GM21576 (cell line): ENCODE measurements at regions not wholly inside any gene's neighbourhood (a gene's known extent, or its start where the extent isn't known, plus 50 kb on each side); places are given as distances from the start of the nearest gene placed in this dataset.

Experiments used
- ATAC-seq: cut with Tn5 transposase; IDR thresholded peaks from one replicate; pipeline ENCODE4 v1.9.1; 2021; ENCODE audit warnings: mild to moderate bottlenecking, moderate library complexity; ENCODE audit not compliant: unreplicated experiment

DNA sequence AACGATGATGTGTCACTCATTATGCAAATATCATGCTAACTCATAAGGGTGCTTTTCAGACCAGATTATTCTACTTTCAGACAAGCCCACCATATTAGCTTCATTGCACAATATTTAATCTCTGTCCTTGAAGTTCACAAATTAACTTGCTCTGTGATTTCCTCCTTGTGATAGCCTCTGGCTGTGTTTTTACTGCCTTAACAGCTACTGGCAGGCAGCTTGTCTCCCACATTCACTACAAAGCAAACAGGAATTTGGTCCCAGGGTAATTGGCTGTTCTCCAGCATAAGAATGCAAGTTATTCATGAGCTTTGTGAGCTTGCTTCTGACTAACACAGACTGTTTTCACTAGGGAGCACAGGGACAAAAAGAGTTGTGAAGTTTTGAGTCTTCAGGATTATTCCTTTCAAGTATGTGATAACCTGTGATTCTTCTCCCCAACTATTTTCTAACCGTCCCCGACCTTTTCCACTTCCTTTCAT, 87.9 kb upstream of the HMCN1 start:
- ATAC-seq = no peak

DNA sequence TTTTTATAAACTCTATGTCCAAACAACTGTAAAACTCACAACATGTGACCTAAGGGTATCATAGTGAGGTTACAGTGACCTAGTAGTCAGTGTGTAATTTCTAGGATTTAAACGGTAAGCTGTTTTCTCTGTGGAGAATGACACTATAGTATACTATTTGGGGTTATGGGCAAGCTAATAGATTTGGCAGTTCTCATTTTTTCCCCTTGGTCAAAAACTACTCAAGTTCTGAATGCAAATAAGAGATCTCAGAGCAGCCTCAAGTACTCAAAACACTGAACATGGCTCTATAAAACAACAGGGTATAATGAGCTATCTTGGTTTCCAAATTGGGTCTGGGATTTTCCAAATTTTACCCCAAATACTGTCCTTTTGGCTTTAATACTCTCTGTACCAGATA, 88.5 kb upstream of the HMCN1 start:
- ATAC-seq = no peak

DNA sequence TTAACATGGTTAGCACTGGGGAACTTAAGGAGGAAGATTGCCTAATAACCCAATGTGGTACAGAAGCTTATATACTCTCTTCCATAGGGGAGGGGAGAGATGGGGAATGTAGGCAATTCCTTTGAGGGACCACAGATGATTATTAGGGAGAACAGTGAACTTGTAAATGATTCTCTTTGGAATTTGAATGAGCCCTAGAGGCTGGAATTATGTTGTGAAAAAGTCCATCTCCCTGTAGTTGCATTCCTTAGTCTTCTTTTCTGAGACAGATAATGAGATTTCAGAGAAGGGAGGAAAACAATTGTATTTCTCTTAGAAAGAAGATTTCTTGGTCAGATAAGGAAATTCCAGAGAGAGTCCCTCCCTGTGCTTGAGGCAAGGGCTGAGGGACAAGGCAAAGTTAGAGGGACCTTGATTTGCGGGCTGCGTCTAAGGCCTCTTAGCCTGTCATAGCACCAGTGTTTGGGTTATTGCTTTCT, 89.0 kb upstream of the HMCN1 start:
- ATAC-seq = no peak

DNA sequence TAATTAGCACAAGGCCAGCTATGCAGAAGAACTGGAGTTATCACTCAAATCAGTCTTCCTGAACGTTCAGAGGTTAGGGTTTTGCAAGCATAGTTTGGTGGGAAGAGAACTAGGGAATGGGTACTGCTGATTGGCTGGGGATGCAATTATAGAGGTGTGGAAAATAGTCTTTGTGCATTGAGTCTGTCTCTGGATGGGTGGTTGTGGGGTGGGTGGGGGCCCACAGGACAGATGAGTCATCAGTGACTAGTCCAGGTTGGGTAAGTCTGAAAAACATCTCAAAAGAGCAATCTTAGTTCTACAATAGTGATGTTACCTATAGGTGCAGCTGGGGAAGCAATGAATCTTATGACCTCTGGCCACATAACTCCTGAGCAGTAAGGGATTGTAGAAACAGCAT, 89.7 kb upstream of the HMCN1 start:
- ATAC-seq = no peak

DNA sequence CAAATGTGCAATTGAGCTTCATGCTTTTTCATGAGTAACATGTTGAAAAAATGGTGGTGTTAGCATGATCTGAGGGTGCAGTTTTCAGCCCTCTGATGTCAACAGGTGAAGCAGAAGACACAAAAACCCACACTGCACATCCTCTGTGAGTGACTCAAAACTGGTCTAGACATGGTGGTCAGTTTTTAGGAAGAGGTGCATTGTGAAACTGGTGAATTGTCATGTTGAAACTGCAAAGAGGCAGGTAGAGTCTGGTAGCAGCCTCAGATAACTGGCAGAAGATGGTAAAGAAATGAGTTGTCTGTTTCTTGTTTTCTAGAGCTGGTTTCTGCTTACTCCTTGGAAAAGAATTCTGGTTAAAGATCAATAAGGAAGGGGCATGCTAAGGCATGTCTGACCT, 97.3 kb upstream of the HMCN1 start:
- ATAC-seq = peak; percentile 100

GRCh38 chr1:185634704-185635103, 99.5 kb upstream of the HMCN1 start:
- ATAC-seq = no peak

- no peak for ATAC-seq
Measured at GRCh38 chr1:185632659-185633423, 101.3 kb upstream of the HMCN1 start.

DNA sequence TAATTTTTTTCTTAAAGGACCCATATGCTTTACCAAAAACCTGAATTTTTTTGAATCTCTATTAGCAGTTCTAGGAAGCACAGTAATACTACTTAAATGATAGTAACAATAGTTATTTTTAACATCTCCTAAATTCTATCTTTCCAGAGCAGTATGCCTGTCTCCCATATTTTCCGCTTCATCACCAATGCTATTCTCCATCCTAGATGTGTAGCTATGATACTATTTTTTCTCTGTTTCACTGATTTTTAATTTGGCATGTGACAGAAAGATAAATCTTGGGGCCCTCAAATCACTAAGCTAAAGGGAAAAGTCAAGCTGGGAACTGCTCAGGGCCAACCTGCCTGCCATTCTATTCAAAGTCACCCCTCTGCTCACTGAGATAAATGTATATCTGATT, 102.3 kb upstream of the HMCN1 start:
- ATAC-seq = no peak

GRCh38 chr1:185627761-185628501, 106.3 kb upstream of the HMCN1 start:
- ATAC-seq = no peak

- ATAC-seq = no peak
Measured at GRCh38 chr1:185627171-185627570, 107.0 kb upstream of the HMCN1 start.

GRCh38 chr1:185626344-185626743, 107.8 kb upstream of the HMCN1 start:
- no peak for ATAC-seq

GRCh38 chr1:185610954-185611353, 123.2 kb upstream of the HMCN1 start:
- ATAC-seq = no peak

- ATAC-seq = no peak
Measured at GRCh38 chr1:185608177-185608576, 126.0 kb upstream of the HMCN1 start.

DNA sequence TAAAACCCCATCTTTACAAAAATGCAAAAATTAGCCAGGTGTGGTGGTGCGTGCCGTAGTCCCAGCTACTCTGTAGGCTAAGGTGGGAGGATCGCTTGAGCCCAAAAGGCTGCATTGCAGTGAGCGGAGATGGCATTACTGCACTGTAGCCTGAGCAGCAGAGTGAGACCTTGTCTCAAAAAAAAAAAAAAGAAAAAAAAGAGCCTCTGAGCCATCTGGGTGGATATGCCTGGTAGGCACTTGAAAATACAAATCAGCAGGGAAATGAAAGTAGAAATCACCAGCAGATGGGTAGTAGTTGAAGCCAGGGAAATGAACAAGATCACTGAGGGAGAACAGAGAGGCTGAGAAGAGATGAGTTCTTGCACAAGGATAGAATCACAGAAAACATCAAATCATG, 131.0 kb upstream of the HMCN1 start:
- ATAC-seq = peak; percentile 62

GRCh38 chr1:185601189-185601588, 133.0 kb upstream of the HMCN1 start:
- ATAC-seq = no peak

GRCh38 chr1:185600641-185601040, 133.6 kb upstream of the HMCN1 start:
- no peak for ATAC-seq

DNA sequence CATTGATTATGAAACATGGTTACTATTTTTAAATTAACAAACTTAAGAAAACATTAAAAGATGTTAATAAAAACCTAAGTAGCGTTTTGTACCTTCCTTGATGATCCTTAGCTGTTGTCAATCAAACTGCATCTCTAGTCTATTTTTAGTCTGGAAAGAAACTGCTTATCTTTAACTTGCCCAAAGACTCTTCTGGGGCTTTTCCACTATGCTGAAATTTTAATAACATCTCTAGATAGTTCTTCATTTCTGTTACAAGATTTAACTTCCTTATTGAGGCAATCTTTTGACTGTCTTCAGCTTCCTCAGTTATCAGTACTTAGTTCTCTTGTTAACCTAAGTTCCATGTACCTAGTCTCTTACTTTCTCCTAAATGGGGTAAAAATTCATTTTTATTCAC, 135.9 kb upstream of the HMCN1 start:
- no peak for ATAC-seq

DNA sequence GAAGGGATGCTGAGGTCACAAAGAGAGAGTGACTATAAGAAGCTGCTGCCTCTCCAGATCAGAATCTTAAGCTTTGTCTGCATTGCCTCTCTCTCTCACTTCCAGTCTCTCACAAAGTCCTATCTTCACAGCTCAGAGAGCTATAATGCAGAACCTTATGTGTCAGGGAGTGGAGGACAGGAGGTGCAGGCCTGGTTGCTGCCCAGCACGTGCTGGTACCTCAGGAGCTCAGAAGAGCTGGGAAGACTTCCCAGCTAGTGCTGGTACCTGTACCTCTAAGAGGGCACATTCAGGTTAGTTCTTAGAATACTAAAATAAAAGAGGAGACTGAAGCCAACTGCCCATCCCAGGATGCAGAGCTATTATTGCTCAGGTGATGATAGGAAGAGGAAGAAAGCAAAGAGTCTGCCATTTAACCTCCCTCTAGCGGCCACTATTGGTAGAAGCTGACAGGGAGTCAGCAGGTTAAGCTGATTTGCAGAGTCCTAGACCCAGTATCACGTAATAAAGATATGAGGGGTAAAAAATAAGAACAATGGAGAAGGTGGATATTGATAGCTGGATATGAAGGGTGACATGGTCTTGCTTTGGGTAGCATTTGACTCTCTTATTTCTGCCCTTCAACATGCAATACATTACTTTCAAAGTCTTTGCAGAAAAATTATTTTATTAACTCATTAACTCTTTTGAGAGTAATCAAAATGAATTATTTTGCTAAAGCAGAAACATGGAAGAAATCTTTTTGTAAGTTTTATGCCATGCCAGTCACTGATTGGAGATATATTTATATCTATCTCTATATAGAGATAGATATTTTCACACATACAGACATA, 138.1 kb upstream of the HMCN1 start:
- ATAC-seq = peak; percentile 93

DNA sequence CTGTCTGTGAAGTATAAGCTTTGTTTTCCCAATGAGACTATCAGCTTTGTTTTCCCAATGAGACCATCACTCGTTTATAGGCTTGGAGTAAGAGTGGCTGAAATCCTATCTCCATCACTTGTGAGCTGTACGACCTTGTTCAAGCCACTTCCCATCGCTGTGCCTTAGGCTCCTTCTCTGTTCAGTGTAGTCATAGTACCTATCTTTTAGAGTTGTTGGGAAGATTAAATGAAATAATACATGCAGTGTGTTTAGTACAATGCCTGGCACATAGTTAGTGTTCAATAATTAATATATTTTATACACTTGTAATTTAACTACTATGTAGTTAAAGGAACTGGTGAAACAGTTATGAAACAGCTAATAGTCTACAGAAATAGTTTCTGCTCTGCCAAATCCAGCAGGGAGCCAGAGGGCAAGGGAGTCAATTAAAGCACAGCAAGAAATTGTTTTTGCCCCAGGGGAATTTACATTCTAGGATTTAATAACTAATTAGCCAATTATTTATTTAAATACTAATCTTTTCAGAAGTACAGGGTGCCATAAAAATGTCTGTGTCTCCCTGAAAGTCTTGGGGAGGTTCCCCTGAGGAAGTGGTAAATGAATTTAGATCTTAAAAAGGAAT, 139.3 kb upstream of the HMCN1 start:
- ATAC-seq = no peak

DNA sequence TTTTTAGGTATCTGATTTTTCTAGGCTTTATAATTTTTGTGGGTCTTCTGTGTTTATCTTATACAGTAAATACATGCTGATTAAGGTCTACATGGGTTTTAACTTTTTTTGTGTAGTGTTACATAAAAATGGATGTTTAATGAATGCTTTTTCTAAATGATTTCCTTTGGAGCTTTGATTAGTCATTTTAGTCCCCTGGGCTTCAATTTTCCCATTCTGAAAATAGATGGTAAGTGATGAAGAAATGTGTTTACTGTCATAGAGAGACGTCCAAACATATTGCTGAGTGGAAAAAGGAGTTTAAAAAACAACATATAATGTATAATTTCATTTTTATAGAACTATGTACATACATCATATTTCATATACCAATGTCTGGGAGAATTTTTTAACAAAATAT, 140.9 kb upstream of the HMCN1 start:
- no peak for ATAC-seq

- no peak for ATAC-seq
Measured at GRCh38 chr1:185585770-185586169, 148.4 kb upstream of the HMCN1 start.
